Uterus (tissue), 2 donors: ENCODE measurements at regions not wholly inside any gene's neighbourhood (a gene's known extent, or its start where the extent isn't known, plus 50 kb on each side); places are given as distances from the start of the nearest gene placed in this dataset.

Experiments used
- POLR2A ChIP-seq, 2 donors: fragments of 450-650 bp; IDR thresholded peaks; one replicate each; pipeline ENCODE4 v1.6.1; 2016; ENCODE audit warnings: antibody characterized with exemption in 2 of 2, mild to moderate bottlenecking in 1 of 2, moderate library complexity in 1 of 2
- TF ChIP-seq, protein P1 (sequence below), 4 experiments: fragments of 200-600 bp in 2 of 4; fragments of 450-650 bp in 2 of 4; sonication (generic) in 2 of 4; IDR thresholded peaks; one replicate each; pipeline ENCODE4 v1.5.1; 2016 to 2019; ENCODE audit warnings: antibody characterized with exemption in 4 of 4, mild to moderate bottlenecking in 2 of 4, moderate library complexity in 1 of 4

DNA sequence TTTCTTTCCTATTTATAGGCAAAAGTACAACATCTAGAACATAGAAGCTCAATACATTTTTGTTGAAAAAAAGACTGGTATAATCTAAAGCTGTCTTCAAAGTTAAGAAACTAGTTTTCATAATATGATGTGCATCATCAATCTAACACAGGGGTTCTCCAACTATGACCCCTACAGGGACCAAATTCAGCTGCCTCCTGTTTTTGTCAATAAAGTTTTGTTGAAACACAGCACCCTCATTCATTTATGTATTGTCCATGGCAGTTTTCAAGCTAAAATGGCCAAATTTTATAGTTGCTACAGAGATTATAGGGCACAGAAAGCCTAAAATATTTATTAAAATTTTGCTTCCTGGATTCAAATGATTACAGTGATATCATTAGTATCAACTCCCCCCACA lies 452.9 kb downstream of the CCER1 start:
- no peak for TF ChIP-seq POLR2A (IDR thresholded peaks at IDR 0.05)
- TF ChIP-seq, protein P1, sequence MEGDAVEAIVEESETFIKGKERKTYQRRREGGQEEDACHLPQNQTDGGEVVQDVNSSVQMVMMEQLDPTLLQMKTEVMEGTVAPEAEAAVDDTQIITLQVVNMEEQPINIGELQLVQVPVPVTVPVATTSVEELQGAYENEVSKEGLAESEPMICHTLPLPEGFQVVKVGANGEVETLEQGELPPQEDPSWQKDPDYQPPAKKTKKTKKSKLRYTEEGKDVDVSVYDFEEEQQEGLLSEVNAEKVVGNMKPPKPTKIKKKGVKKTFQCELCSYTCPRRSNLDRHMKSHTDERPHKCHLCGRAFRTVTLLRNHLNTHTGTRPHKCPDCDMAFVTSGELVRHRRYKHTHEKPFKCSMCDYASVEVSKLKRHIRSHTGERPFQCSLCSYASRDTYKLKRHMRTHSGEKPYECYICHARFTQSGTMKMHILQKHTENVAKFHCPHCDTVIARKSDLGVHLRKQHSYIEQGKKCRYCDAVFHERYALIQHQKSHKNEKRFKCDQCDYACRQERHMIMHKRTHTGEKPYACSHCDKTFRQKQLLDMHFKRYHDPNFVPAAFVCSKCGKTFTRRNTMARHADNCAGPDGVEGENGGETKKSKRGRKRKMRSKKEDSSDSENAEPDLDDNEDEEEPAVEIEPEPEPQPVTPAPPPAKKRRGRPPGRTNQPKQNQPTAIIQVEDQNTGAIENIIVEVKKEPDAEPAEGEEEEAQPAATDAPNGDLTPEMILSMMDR (IDR thresholded peaks at IDR 0.05): no peak
